Skeletal muscle satellite cell (primary cell): ENCODE measurements at regions not wholly inside any gene's neighbourhood (a gene's known extent, or its start where the extent isn't known, plus 50 kb on each side); places are given as distances from the start of the nearest gene placed in this dataset.

Experiments
- H3K27me3 ChIP-seq: 2 replicates; pipeline ENCODE4 v1.7.0; 2013; ENCODE audit warnings: low read length; ENCODE audit not compliant: control insufficient read depth, insufficient read depth
- H3K36me3 ChIP-seq: 2 replicates; pipeline ENCODE4 v1.7.0; 2013; ENCODE audit warnings: mild to moderate bottlenecking, control low read depth, low read length; ENCODE audit not compliant: insufficient read depth
- H3K4me1 ChIP-seq: 2 replicates; pipeline ENCODE4 v1.7.0; 2013; ENCODE audit warnings: low read length; ENCODE audit not compliant: control insufficient read depth, insufficient read depth
- H3K4me2 ChIP-seq: 2 replicates; pipeline ENCODE4 v1.7.0; 2013; ENCODE audit warnings: mild to moderate bottlenecking, low read length
- H3K4me3 ChIP-seq: 2 replicates; pipeline ENCODE4 v1.7.0; 2013; ENCODE audit warnings: low read length
- H3K9ac ChIP-seq: 2 replicates; pipeline ENCODE4 v1.7.0; 2013; ENCODE audit warnings: mild to moderate bottlenecking, low read depth, low read length, moderate library complexity
- H3K9me3 ChIP-seq: replicated peaks from 2 replicates; pipeline ENCODE4 v1.7.0; 2013; ENCODE audit warnings: mild to moderate bottlenecking, control low read depth, low read length

- Histone ChIP-seq H3K9ac (no peak overlapping the region), H3K4me3 (no peak overlapping the region), H3K36me3 (no peaks in the 10 kb centered on the region), H3K27me3 (peaks cover 3% of the 10 kb centered on the region), H3K4me2 (no peak overlapping the region), H3K4me1 (no peaks in the 10 kb centered on the region), H3K9me3 (no peaks in the 10 kb centered on the region)
Measured at GRCh38 chrX:106378616-106379015, 210.5 kb downstream of the PWWP3B start.

GRCh38 chrX:106391284-106391911, 220.4 kb upstream of the RADX start:
- H3K4me2 ChIP-seq, result no peak overlapping the region
- no peaks in the 10 kb centered on the region for H3K36me3 ChIP-seq
- H3K4me3 ChIP-seq, result no peak overlapping the region
- H3K27me3 ChIP-seq, result no peaks in the 10 kb centered on the region
- H3K9ac ChIP-seq, result no peak overlapping the region
- H3K9me3 ChIP-seq, result no peaks in the 10 kb centered on the region
- H3K4me1 ChIP-seq, result no peaks in the 10 kb centered on the region

GRCh38 chrX:106392346-106392745, 219.4 kb upstream of the RADX start:
- H3K9ac ChIP-seq, result no peak overlapping the region
- no peaks in the 10 kb centered on the region for H3K9me3 ChIP-seq
- no peaks in the 10 kb centered on the region for H3K36me3 ChIP-seq
- H3K4me1 ChIP-seq, result no peaks in the 10 kb centered on the region
- no peaks in the 10 kb centered on the region for H3K27me3 ChIP-seq
- no peak overlapping the region for H3K4me2 ChIP-seq
- H3K4me3 ChIP-seq, result no peak overlapping the region

- Histone ChIP-seq H3K9me3 (no peaks in the 10 kb centered on the region), H3K4me2 (no peak overlapping the region), H3K9ac (no peak overlapping the region), H3K4me3 (no peak overlapping the region), H3K27me3 (peaks cover 11% of the 10 kb centered on the region), H3K36me3 (no peaks in the 10 kb centered on the region), H3K4me1 (no peaks in the 10 kb centered on the region)
Measured at GRCh38 chrX:106397788-106398538, 213.8 kb upstream of the RADX start.

GRCh38 chrX:106401965-106402559, 209.7 kb upstream of the RADX start:
- no peaks in the 10 kb centered on the region for H3K9me3 ChIP-seq
- peaks cover 11% of the 10 kb centered on the region for H3K27me3 ChIP-seq
- no peaks in the 10 kb centered on the region for H3K36me3 ChIP-seq
- H3K4me1 ChIP-seq, result no peaks in the 10 kb centered on the region
- H3K4me2 ChIP-seq, result no peak overlapping the region
- H3K9ac ChIP-seq, result no peak overlapping the region
- H3K4me3 ChIP-seq, result no peak overlapping the region

GRCh38 chrX:106404512-106404911, 207.3 kb upstream of the RADX start:
- Histone ChIP-seq H3K27me3 (peaks cover 10% of the 10 kb centered on the region), H3K36me3 (no peaks in the 10 kb centered on the region), H3K9ac (no peak overlapping the region), H3K4me2 (no peak overlapping the region), H3K4me3 (no peak overlapping the region), H3K9me3 (no peaks in the 10 kb centered on the region), H3K4me1 (no peaks in the 10 kb centered on the region)

- no peaks in the 10 kb centered on the region for H3K4me1 ChIP-seq
- H3K27me3 ChIP-seq, result peaks cover 22% of the 10 kb centered on the region
- H3K9me3 ChIP-seq, result no peaks in the 10 kb centered on the region
- H3K36me3 ChIP-seq, result no peaks in the 10 kb centered on the region
- H3K9ac ChIP-seq, result no peak overlapping the region
- H3K4me2 ChIP-seq, result no peak overlapping the region
- no peak overlapping the region for H3K4me3 ChIP-seq
Measured at GRCh38 chrX:106415276-106415895, 196.4 kb upstream of the RADX start.

- Histone ChIP-seq H3K27me3 (peaks cover 38% of the 10 kb centered on the region), H3K4me1 (no peaks in the 10 kb centered on the region), H3K9ac (no peak overlapping the region), H3K36me3 (no peaks in the 10 kb centered on the region), H3K4me3 (no peak overlapping the region), H3K4me2 (no peak overlapping the region), H3K9me3 (no peaks in the 10 kb centered on the region)
Measured at GRCh38 chrX:106436691-106437090, 175.1 kb upstream of the RADX start.

GRCh38 chrX:106437407-106437806, 174.4 kb upstream of the RADX start:
- Histone ChIP-seq H3K4me3 (no peak overlapping the region), H3K9me3 (no peaks in the 10 kb centered on the region), H3K36me3 (no peaks in the 10 kb centered on the region), H3K4me1 (no peaks in the 10 kb centered on the region), H3K4me2 (no peak overlapping the region), H3K27me3 (peaks cover 34% of the 10 kb centered on the region), H3K9ac (no peak overlapping the region)

GRCh38 chrX:106450405-106450804, 161.4 kb upstream of the RADX start:
- Histone ChIP-seq H3K9ac (no peak overlapping the region), H3K27me3 (peaks cover 6% of the 10 kb centered on the region), H3K4me3 (no peak overlapping the region)

GRCh38 chrX:106451933-106452332, 159.8 kb upstream of the RADX start:
- H3K36me3 ChIP-seq, result no peaks in the 10 kb centered on the region

More at GRCh38 chrX:106450405-106450804, 161.4 kb upstream of the RADX start:
- H3K9me3 ChIP-seq, result peaks cover 4% of the 10 kb centered on the region
- no peak overlapping the region for H3K4me2 ChIP-seq
- no peaks in the 10 kb centered on the region for H3K4me1 ChIP-seq
- H3K36me3 ChIP-seq, result no peaks in the 10 kb centered on the region

More at GRCh38 chrX:106451933-106452332, 159.8 kb upstream of the RADX start:
- Histone ChIP-seq H3K9ac (no peak overlapping the region), H3K9me3 (peaks cover 4% of the 10 kb centered on the region), H3K4me2 (no peak overlapping the region), H3K4me3 (no peak overlapping the region), H3K27me3 (peaks cover 12% of the 10 kb centered on the region), H3K4me1 (no peaks in the 10 kb centered on the region)
